PC-9 (cell line): ENCODE measurements at regions not wholly inside any gene's neighbourhood (a gene's known extent, or its start where the extent isn't known, plus 50 kb on each side); places are given as distances from the start of the nearest gene placed in this dataset.

Source experiments
- BruUV-seq: library from RNA; stranded (reverse); fragments of 400-500 nt; replicated peaks from 2 replicates; lab custom pipeline; 2021; lab: Mats Ljungman, UMichigan
- CTCF ChIA-PET: fragments of 300-600 bp; sonication (Branson Sonifier 250); formaldehyde crosslinking; loops from one replicate; lab custom pipeline; 2022; ENCODE audit warnings: antibody characterized with exemption; lab: Charles Lee
- POLR2A ChIA-PET: fragments of 300-600 bp; sonication (Branson Sonifier 250); formaldehyde crosslinking; loops from one replicate; lab custom pipeline; 2022; ENCODE audit warnings: antibody characterized with exemption; ENCODE audit not compliant: unreplicated experiment; lab: Charles Lee
- DNase-seq, 2 experiments: peaks; one replicate each; pipeline versions ENCODE4 v3.0.0 to v3.0.0-alpha.2; 2015 to 2022; ENCODE audit warnings: mixed read lengths in 1 of 2
- H2AFZ ChIP-seq: fragments of 200-600 bp; sonication (generic); 2 replicates; pipeline ENCODE4 v1.8.1; 2017; ENCODE audit warnings: antibody characterized with exemption
- H3F3A ChIP-seq: fragments of 200-600 bp; sonication (generic); 2 replicates; pipeline ENCODE4 v1.8.1; 2017; ENCODE audit warnings: antibody characterized with exemption, mild to moderate bottlenecking, low read depth; ENCODE audit not compliant: insufficient read depth
- H3K27ac ChIP-seq: fragments of 200-600 bp; sonication (generic); 2 replicates; pipeline ENCODE4 v1.6.1; 2016; ENCODE audit warnings: mixed run types
- H3K27me3 ChIP-seq: fragments of 200-600 bp; sonication (generic); 2 replicates; pipeline ENCODE4 v1.6.1; 2016; ENCODE audit warnings: low read depth, mixed run types; ENCODE audit not compliant: insufficient read depth
- H3K36me3 ChIP-seq: fragments of 200-600 bp; sonication (generic); 2 replicates; pipeline ENCODE4 v1.6.1; 2016; ENCODE audit warnings: low read depth, mixed run types
- H3K4me1 ChIP-seq: fragments of 200-600 bp; sonication (generic); replicated peaks from 2 replicates; pipeline ENCODE4 v1.6.1; 2016; ENCODE audit warnings: mixed run types; ENCODE audit not compliant: insufficient read depth
- H3K4me2 ChIP-seq: fragments of 200-600 bp; sonication (generic); 2 replicates; pipeline ENCODE4 v1.6.1; 2017; ENCODE audit warnings: mixed run types
- H3K4me3 ChIP-seq: fragments of 200-600 bp; sonication (generic); 2 replicates; pipeline ENCODE4 v1.6.1; 2016; ENCODE audit warnings: mixed run types
- H3K79me2 ChIP-seq: fragments of 200-600 bp; sonication (generic); 2 replicates; pipeline ENCODE4 v1.6.1; 2017; ENCODE audit warnings: low read depth, mixed run types
- H3K9me2 ChIP-seq: fragments of 200-600 bp; sonication (generic); 2 replicates; pipeline ENCODE4 v1.8.1; 2017; ENCODE audit warnings: mild to moderate bottlenecking; ENCODE audit not compliant: insufficient read depth
- H3K9me3 ChIP-seq: fragments of 200-600 bp; sonication (generic); 2 replicates; pipeline ENCODE4 v1.8.1; 2016; ENCODE audit warnings: low read depth; ENCODE audit not compliant: insufficient read depth
- H4K20me1 ChIP-seq: fragments of 200-600 bp; sonication (generic); 2 replicates; pipeline ENCODE4 v1.8.1; 2017; ENCODE audit not compliant: insufficient read depth
- EZH2 ChIP-seq: fragments of 200-600 bp; sonication (generic); IDR thresholded peaks from 2 replicates; pipeline ENCODE4 v1.8.0; 2017; ENCODE audit warnings: antibody characterized with exemption, low read depth
- intact Hi-C: fragments of 100-400 bp; cut with micrococcal nuclease; formaldehyde crosslinking; loops from one replicate; pipeline ENCODE4 v1.10.0; 2022; ENCODE audit not compliant: unreplicated experiment
- TF ChIP-seq, protein P1 (sequence below): fragments of 200-600 bp; sonication (generic); conservative IDR thresholded peaks from 2 replicates; pipeline ENCODE4 v1.6.1; 2017; ENCODE audit warnings: mixed run types, antibody characterized with exemption, mild to moderate bottlenecking, moderate library complexity

DNA sequence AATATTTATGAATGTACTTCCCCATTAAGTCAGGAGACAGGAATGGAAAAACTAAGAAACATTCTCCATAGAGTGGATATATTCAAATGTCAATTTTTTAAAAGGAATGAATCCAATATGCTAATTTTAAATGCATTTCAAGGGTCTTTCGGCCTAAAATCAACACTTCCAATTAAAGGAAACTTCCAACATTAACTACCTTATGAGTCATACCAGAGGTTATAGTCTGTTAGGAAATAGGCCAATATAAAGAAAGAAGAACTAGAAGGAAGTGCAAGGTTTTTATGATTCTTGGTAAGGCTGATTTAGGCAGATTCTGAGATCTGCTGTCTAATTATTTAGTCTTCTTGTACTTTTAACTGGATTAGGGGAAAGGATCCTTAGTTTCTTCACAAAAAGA, 260.1 kb upstream of the EDNRA start:
- Histone ChIP-seq H3K36me3 (no peaks in the 10 kb centered on the region), H3K9me3 (no peaks in the 10 kb centered on the region), H3K4me2 (no peak overlapping the region), H2AFZ (no peak overlapping the region), H4K20me1 (no peaks in the 10 kb centered on the region), H3F3A (no peaks in the 10 kb centered on the region), H3K27ac (no peak overlapping the region), H3K9me2 (no peaks in the 10 kb centered on the region), H3K79me2 (no peaks in the 10 kb centered on the region), H3K27me3 (no peaks in the 10 kb centered on the region), H3K4me1 (no peaks in the 10 kb centered on the region), H3K4me3 (no peak overlapping the region)
- DNase-seq, result no peak
- intact Hi-C loops, result no loop called here
- ChIA-PET CTCF (no interaction called here), POLR2A (no interaction called here)
- TF ChIP-seq, protein P1, sequence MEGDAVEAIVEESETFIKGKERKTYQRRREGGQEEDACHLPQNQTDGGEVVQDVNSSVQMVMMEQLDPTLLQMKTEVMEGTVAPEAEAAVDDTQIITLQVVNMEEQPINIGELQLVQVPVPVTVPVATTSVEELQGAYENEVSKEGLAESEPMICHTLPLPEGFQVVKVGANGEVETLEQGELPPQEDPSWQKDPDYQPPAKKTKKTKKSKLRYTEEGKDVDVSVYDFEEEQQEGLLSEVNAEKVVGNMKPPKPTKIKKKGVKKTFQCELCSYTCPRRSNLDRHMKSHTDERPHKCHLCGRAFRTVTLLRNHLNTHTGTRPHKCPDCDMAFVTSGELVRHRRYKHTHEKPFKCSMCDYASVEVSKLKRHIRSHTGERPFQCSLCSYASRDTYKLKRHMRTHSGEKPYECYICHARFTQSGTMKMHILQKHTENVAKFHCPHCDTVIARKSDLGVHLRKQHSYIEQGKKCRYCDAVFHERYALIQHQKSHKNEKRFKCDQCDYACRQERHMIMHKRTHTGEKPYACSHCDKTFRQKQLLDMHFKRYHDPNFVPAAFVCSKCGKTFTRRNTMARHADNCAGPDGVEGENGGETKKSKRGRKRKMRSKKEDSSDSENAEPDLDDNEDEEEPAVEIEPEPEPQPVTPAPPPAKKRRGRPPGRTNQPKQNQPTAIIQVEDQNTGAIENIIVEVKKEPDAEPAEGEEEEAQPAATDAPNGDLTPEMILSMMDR, result no peak
- TF ChIP-seq EZH2, result no peak
- BruUV-seq, result no TSS peak

DNA sequence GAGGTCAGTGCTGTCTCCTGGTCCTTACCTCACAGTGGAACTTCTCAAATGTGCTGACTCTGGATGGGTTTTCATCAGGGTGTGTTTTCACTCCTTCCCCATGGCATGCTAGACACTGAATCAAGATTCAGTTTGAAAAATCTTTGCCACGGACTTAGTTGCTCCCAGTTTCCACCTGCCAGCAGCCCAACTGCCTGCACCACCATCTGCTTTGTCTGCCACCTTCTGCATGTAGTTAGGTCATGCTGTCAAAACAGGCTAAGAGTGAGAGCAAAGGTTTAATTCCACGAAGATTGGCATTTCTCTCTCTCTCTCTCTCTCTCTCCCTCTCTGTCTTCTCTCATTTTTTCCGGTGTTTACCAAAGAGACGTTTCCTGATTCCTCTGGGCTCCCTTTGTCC, 258.0 kb upstream of the EDNRA start:
- Histone ChIP-seq H3K27me3 (no peaks in the 10 kb centered on the region), H3K27ac (no peak overlapping the region), H2AFZ (peak overlapping the region; percentile 52; the same call in 1 of the 2 replicates), H3K79me2 (no peaks in the 10 kb centered on the region), H3F3A (no peaks in the 10 kb centered on the region), H3K4me1 (no peaks in the 10 kb centered on the region), H3K4me2 (no peak overlapping the region), H4K20me1 (no peaks in the 10 kb centered on the region), H3K9me2 (no peaks in the 10 kb centered on the region), H3K36me3 (no peaks in the 10 kb centered on the region), H3K9me3 (no peaks in the 10 kb centered on the region), H3K4me3 (no peak overlapping the region)
- POLR2A ChIA-PET, result no interaction called here
- BruUV-seq, result no TSS peak
- CTCF ChIA-PET, result no interaction called here
- TF ChIP-seq, protein P1, result no peak
- no peak for TF ChIP-seq EZH2
- intact Hi-C loops, result no loop called here
- no peak for DNase-seq

DNA sequence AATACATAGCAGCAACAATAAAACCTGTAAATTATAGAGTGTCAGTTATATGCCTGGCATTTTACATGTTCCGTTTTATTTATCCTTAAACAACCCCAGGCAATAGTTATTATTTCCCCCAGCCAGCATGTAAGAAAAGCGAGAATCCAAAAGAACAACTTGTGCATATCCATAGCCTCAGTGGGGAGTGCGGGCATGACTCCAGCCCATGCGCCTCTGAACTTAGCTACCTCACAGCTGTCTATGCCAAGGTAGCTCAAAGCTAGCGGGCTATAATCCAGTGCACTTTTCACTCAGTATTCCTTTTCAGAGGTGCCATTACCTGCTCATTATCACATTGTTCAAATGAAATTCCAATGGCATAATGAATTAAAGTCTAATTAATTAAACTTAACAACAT, 257.3 kb upstream of the EDNRA start:
- H3K27me3 ChIP-seq, result no peaks in the 10 kb centered on the region
- no peaks in the 10 kb centered on the region for H3K4me1 ChIP-seq
- H3K9me3 ChIP-seq, result no peaks in the 10 kb centered on the region
- H3K27ac ChIP-seq, result no peak overlapping the region
- no peak for DNase-seq
- no peaks in the 10 kb centered on the region for H4K20me1 ChIP-seq
- no peak overlapping the region for H3K4me2 ChIP-seq
- H3K4me3 ChIP-seq, result no peak overlapping the region
- H3K36me3 ChIP-seq, result no peaks in the 10 kb centered on the region
- TF ChIP-seq, protein P1, result no peak
- no peak for TF ChIP-seq EZH2
- no peaks in the 10 kb centered on the region for H3K79me2 ChIP-seq
- ChIA-PET POLR2A (no interaction called here), CTCF (no interaction called here)
- no peak overlapping the region for H2AFZ ChIP-seq
- no peaks in the 10 kb centered on the region for H3F3A ChIP-seq
- intact Hi-C loops, result no loop called here
- H3K9me2 ChIP-seq, result no peaks in the 10 kb centered on the region
- BruUV-seq, result no TSS peak
